GM23338 (cell line): ENCODE measurements at regions not wholly inside any gene's neighbourhood (a gene's known extent, or its start where the extent isn't known, plus 50 kb on each side); places are given as distances from the start of the nearest gene placed in this dataset.

Source experiments
- CREB1 ChIP-seq: fragments of 250-450 bp; sonication (Bioruptor Pico); IDR thresholded peaks from 2 replicates; pipeline ENCODE4 v1.5.0; 2020; ENCODE audit warnings: low read depth, mild to moderate bottlenecking, moderate library complexity
- EZH2 ChIP-seq: fragments of 200-600 bp; sonication (generic); IDR thresholded peaks from one replicate; pipeline ENCODE4 v1.8.0; 2017; ENCODE audit warnings: antibody characterized with exemption, mild to moderate bottlenecking, low read depth; ENCODE audit not compliant: unreplicated experiment
- EZH2phosphoT487 ChIP-seq: fragments of 200-600 bp; sonication (generic); IDR thresholded peaks from one replicate; pipeline ENCODE4 v1.8.1; 2018; ENCODE audit warnings: antibody characterized with exemption; ENCODE audit not compliant: unreplicated experiment
- POLR2AphosphoS5 ChIP-seq: IDR thresholded peaks from 2 replicates; pipeline ENCODE4 v1.6.1; 2016; ENCODE audit warnings: antibody characterized with exemption, low read depth
- TF ChIP-seq, protein P1 (sequence below), 2 experiments: fragments of 200-600 bp in 1 of 2; sonication (generic) in 1 of 2; conservative IDR thresholded peaks; 2 replicates each; pipeline versions ENCODE4 v1.5.1 to v1.6.1; 2016 to 2017; ENCODE audit warnings: antibody characterized with exemption in 2 of 2, low read depth in 2 of 2, mild to moderate bottlenecking in 2 of 2, moderate library complexity in 1 of 2
- TF ChIP-seq, protein P2 (sequence below): IDR thresholded peaks from one replicate; pipeline ENCODE4 v1.6.1; 2018; ENCODE audit warnings: antibody characterized with exemption; ENCODE audit not compliant: unreplicated experiment
- TF ChIP-seq, protein P3 (sequence below): IDR thresholded peaks from 2 replicates; pipeline ENCODE4 v1.6.1; 2016; ENCODE audit warnings: antibody characterized with exemption

DNA sequence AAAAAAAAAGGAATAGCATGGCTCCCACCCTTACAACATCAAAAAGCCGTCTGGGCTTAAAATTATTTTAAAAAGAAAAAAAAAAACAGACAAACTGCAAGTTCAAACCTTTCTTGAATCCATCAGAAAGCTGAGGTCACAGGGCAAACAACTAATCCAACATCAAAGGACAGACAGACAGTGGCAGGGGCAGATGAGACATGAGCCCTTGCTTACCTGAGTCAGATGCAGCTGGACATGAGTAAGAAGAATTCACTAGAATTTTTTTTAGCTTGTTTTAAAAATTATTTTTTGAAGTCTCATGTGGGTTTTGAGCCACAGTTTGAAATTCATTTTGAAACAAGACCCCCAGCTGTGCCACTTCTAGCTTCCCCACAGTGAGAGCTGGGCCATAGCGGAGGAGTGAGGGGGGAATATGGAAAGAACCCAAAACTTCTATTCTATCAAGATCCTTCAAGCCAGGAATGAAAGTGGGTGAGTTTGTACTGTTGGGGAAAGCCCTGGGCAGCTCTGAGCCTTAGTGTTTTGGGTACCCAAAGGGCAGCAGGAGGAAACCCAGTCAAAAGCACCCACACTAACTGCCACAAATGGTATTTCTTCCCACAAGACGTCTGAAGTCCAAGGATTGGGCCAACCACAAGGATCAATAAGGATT lies 111.4 kb downstream of the ATXN3L start:
- TF ChIP-seq, protein P1, sequence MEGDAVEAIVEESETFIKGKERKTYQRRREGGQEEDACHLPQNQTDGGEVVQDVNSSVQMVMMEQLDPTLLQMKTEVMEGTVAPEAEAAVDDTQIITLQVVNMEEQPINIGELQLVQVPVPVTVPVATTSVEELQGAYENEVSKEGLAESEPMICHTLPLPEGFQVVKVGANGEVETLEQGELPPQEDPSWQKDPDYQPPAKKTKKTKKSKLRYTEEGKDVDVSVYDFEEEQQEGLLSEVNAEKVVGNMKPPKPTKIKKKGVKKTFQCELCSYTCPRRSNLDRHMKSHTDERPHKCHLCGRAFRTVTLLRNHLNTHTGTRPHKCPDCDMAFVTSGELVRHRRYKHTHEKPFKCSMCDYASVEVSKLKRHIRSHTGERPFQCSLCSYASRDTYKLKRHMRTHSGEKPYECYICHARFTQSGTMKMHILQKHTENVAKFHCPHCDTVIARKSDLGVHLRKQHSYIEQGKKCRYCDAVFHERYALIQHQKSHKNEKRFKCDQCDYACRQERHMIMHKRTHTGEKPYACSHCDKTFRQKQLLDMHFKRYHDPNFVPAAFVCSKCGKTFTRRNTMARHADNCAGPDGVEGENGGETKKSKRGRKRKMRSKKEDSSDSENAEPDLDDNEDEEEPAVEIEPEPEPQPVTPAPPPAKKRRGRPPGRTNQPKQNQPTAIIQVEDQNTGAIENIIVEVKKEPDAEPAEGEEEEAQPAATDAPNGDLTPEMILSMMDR (conservative IDR thresholded peaks at IDR 0.05; ENCODE audit: low read depth in 2 of 2): no peak
- TF ChIP-seq EZH2 (no peak), EZH2phosphoT487 (no peak), POLR2AphosphoS5 (no peak), CREB1 (no peak)
- TF ChIP-seq, protein P2, sequence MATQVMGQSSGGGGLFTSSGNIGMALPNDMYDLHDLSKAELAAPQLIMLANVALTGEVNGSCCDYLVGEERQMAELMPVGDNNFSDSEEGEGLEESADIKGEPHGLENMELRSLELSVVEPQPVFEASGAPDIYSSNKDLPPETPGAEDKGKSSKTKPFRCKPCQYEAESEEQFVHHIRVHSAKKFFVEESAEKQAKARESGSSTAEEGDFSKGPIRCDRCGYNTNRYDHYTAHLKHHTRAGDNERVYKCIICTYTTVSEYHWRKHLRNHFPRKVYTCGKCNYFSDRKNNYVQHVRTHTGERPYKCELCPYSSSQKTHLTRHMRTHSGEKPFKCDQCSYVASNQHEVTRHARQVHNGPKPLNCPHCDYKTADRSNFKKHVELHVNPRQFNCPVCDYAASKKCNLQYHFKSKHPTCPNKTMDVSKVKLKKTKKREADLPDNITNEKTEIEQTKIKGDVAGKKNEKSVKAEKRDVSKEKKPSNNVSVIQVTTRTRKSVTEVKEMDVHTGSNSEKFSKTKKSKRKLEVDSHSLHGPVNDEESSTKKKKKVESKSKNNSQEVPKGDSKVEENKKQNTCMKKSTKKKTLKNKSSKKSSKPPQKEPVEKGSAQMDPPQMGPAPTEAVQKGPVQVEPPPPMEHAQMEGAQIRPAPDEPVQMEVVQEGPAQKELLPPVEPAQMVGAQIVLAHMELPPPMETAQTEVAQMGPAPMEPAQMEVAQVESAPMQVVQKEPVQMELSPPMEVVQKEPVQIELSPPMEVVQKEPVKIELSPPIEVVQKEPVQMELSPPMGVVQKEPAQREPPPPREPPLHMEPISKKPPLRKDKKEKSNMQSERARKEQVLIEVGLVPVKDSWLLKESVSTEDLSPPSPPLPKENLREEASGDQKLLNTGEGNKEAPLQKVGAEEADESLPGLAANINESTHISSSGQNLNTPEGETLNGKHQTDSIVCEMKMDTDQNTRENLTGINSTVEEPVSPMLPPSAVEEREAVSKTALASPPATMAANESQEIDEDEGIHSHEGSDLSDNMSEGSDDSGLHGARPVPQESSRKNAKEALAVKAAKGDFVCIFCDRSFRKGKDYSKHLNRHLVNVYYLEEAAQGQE: no peak
- TF ChIP-seq, protein P3, sequence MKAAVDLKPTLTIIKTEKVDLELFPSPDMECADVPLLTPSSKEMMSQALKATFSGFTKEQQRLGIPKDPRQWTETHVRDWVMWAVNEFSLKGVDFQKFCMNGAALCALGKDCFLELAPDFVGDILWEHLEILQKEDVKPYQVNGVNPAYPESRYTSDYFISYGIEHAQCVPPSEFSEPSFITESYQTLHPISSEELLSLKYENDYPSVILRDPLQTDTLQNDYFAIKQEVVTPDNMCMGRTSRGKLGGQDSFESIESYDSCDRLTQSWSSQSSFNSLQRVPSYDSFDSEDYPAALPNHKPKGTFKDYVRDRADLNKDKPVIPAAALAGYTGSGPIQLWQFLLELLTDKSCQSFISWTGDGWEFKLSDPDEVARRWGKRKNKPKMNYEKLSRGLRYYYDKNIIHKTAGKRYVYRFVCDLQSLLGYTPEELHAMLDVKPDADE: no peak
